ENCODE measurements at regions not wholly inside any gene's neighbourhood (a gene's known extent, or its start where the extent isn't known, plus 50 kb on each side); places are given as distances from the start of the nearest gene placed in this dataset.

DNA sequence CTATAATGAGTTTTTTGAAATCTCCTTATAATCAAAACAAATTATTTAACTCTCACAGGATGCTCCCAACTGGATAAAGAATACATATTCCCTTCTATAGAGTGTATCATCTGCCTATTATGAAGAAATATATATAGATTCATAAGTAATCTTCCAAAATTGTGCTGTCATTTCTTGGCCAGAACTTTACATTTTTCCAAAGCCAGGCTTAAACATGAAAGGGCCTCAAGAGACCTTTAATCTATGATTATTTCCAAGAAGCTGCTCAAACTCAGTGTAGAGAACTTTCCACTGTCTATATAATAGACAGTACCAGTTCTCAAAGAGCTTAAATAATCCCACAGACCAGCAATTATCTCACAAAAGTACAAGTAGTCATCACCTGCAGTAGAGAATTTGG is 211.0 kb downstream of the AKAIN1 start:
- no peaks in the 10 kb centered on the region for H3K9me3 ChIP-seq (ENCODE audit: low read length)

DNA sequence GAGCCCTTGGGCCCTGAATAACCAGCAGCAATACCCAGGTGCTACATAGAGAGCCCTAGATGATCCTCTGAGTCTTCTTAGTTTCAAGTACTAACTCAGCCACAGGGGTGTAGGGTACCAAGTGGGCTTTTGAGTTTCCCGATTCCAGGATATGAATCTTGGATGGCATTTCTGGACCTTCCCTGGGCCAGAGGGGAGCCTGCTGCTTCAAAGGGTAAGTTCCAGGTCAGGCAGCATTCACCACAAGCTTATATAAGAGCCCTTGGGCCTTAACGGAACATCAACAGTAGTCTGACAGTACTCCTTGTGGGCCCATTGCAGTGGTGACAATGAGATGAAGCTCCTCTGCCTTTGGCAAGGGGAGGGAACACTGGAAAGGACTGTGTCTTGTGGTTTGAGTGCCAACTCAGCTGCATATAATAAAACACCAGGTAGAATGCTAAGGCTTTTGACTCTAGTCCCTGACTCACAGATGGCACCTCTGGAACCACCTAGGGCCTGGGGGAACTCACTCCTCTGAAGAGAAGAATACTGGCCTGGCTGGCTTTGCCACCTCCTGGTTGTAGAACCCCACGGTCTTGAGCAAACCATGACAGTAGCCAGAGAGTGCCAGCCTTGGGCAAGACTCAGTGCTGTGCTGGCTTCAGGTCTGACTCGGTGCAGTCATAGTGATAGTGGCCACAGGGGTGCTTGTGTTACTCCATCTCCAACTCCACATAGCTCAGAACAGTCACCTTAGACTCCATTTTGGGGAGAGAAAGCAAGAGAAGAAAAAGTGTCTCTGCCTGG is 235.7 kb downstream of the AKAIN1 start:
- H3K4me3 ChIP-seq (ENCODE audit: low read length): no peak overlapping the region
- H2AFZ ChIP-seq (ENCODE audit: low read depth, low read length): no peak overlapping the region
- no peaks in the 10 kb centered on the region for H4K20me1 ChIP-seq (ENCODE audit: insufficient read depth)
- H3K9me2 ChIP-seq (ENCODE audit: insufficient read depth, low read length): no peaks in the 10 kb centered on the region
- no peak overlapping the region for H3K27ac ChIP-seq (ENCODE audit: low read length)
- H3K9me3 ChIP-seq (ENCODE audit: low read length): peaks cover 3% of the 10 kb centered on the region
- no peak overlapping the region for H3K9ac ChIP-seq (ENCODE audit: low read length)
- H3F3A ChIP-seq (ENCODE audit: insufficient read depth, low read length, poor library complexity, severe bottlenecking): no peaks in the 10 kb centered on the region
- H3K4me2 ChIP-seq (ENCODE audit: low read length): no peak overlapping the region
- H3K36me3 ChIP-seq (ENCODE audit: insufficient read depth, low read length): no peaks in the 10 kb centered on the region
- no peaks in the 10 kb centered on the region for H3K27me3 ChIP-seq (ENCODE audit: insufficient read depth, low read depth, low read length)
- TF ChIP-seq POLR2AphosphoS5 (IDR thresholded peaks at IDR 0.05): no peak
- no peaks in the 10 kb centered on the region for H3K79me2 ChIP-seq (replicated peaks; ENCODE audit: insufficient read depth, low read length)

More for the DNA sequence above, 211.0 kb downstream of the AKAIN1 start:
- Histone ChIP-seq H3F3A (ENCODE audit: insufficient read depth, low read length, poor library complexity, severe bottlenecking) (no peaks in the 10 kb centered on the region), H4K20me1 (ENCODE audit: insufficient read depth) (no peaks in the 10 kb centered on the region), H3K4me3 (ENCODE audit: low read length) (no peak overlapping the region), H3K79me2 (replicated peaks; ENCODE audit: insufficient read depth, low read length) (no peaks in the 10 kb centered on the region), H3K4me2 (ENCODE audit: low read length) (no peak overlapping the region), H3K27me3 (ENCODE audit: insufficient read depth, low read depth, low read length) (no peaks in the 10 kb centered on the region), H3K9me2 (ENCODE audit: insufficient read depth, low read length) (no peaks in the 10 kb centered on the region), H3K9ac (ENCODE audit: low read length) (no peak overlapping the region), H3K36me3 (ENCODE audit: insufficient read depth, low read length) (no peaks in the 10 kb centered on the region), H3K27ac (ENCODE audit: low read length) (no peak overlapping the region), H2AFZ (ENCODE audit: low read depth, low read length) (no peak overlapping the region)
- TF ChIP-seq MXI1 (conservative IDR thresholded peaks at IDR 0.05; ENCODE audit: poor library complexity, severe bottlenecking) (no peak), EP300 (conservative IDR thresholded peaks at IDR 0.05; ENCODE audit: poor library complexity, severe bottlenecking) (no peak), REST (IDR thresholded peaks at IDR 0.05; ENCODE audit: borderline replicate concordance) (no peak), SMC3 (conservative IDR thresholded peaks at IDR 0.05; ENCODE audit: poor library complexity) (no peak), RAD21 (conservative IDR thresholded peaks at IDR 0.05) (no peak), EZH2 (IDR thresholded peaks at IDR 0.05; ENCODE audit: borderline replicate concordance, insufficient read depth, low read length, poor library complexity, severe bottlenecking) (no peak), TAF1 (IDR thresholded peaks at IDR 0.05; ENCODE audit: low read depth) (no peak)

- Histone ChIP-seq H4K20me1 (ENCODE audit: insufficient read depth) (no peaks in the 10 kb centered on the region), H3K4me3 (ENCODE audit: low read length) (no peak overlapping the region), H3K27me3 (ENCODE audit: insufficient read depth, low read depth, low read length) (no peaks in the 10 kb centered on the region), H3K27ac (ENCODE audit: low read length) (no peak overlapping the region), H3K79me2 (replicated peaks; ENCODE audit: insufficient read depth, low read length) (no peaks in the 10 kb centered on the region), H3K9me2 (ENCODE audit: insufficient read depth, low read length) (no peaks in the 10 kb centered on the region), H2AFZ (ENCODE audit: low read depth, low read length) (no peak overlapping the region), H3K4me2 (ENCODE audit: low read length) (no peak overlapping the region), H3K9ac (ENCODE audit: low read length) (no peak overlapping the region), H3F3A (ENCODE audit: insufficient read depth, low read length, poor library complexity, severe bottlenecking) (no peaks in the 10 kb centered on the region), H3K9me3 (ENCODE audit: low read length) (no peaks in the 10 kb centered on the region), H3K36me3 (ENCODE audit: insufficient read depth, low read length) (no peaks in the 10 kb centered on the region)
- TF ChIP-seq SMC3 (conservative IDR thresholded peaks at IDR 0.05; ENCODE audit: poor library complexity) (no peak), TAF1 (IDR thresholded peaks at IDR 0.05; ENCODE audit: low read depth) (no peak), EZH2 (IDR thresholded peaks at IDR 0.05; ENCODE audit: borderline replicate concordance, insufficient read depth, low read length, poor library complexity, severe bottlenecking) (no peak), POLR2AphosphoS5 (IDR thresholded peaks at IDR 0.05) (no peak), MXI1 (conservative IDR thresholded peaks at IDR 0.05; ENCODE audit: poor library complexity, severe bottlenecking) (no peak), EP300 (conservative IDR thresholded peaks at IDR 0.05; ENCODE audit: poor library complexity, severe bottlenecking) (no peak), RAD21 (conservative IDR thresholded peaks at IDR 0.05) (no peak), REST (IDR thresholded peaks at IDR 0.05; ENCODE audit: borderline replicate concordance) (no peak)
- TF ChIP-seq, protein P1, sequence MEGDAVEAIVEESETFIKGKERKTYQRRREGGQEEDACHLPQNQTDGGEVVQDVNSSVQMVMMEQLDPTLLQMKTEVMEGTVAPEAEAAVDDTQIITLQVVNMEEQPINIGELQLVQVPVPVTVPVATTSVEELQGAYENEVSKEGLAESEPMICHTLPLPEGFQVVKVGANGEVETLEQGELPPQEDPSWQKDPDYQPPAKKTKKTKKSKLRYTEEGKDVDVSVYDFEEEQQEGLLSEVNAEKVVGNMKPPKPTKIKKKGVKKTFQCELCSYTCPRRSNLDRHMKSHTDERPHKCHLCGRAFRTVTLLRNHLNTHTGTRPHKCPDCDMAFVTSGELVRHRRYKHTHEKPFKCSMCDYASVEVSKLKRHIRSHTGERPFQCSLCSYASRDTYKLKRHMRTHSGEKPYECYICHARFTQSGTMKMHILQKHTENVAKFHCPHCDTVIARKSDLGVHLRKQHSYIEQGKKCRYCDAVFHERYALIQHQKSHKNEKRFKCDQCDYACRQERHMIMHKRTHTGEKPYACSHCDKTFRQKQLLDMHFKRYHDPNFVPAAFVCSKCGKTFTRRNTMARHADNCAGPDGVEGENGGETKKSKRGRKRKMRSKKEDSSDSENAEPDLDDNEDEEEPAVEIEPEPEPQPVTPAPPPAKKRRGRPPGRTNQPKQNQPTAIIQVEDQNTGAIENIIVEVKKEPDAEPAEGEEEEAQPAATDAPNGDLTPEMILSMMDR (IDR thresholded peaks at IDR 0.05; ENCODE audit: poor library complexity, severe bottlenecking): no peak
Observed at GRCh38 chr18:4960578-4960977, 236.5 kb downstream of the AKAIN1 start.

Data from neural cell (in vitro differentiated cells).